Activated T-cell treated with anti-CD3 and anti-CD28 coated beads, Interleukin-2, amount 50 U/mL, for 24 hours (primary cell): ENCODE measurements at regions not wholly inside any gene's neighbourhood (a gene's known extent, or its start where the extent isn't known, plus 50 kb on each side); places are given as distances from the start of the nearest gene placed in this dataset.

Source experiments
- DNase-seq: peaks from one replicate; pipeline ENCODE4 v3.0.0-alpha.2; 2020
- H3K27ac Mint-ChIP-seq: 2 replicates; pipeline ENCODE4 v1.8.0; 2020; ENCODE audit warnings: mild to moderate bottlenecking, mixed read lengths
- H3K27me3 Mint-ChIP-seq: 2 replicates; pipeline ENCODE4 v1.8.0; 2020; ENCODE audit warnings: mixed read lengths
- H3K36me3 Mint-ChIP-seq: 2 replicates; pipeline ENCODE4 v1.8.0; 2020; ENCODE audit warnings: low read depth, mixed read lengths
- H3K4me1 Mint-ChIP-seq: 2 replicates; pipeline ENCODE4 v1.8.0; 2020; ENCODE audit warnings: low read depth, mixed read lengths
- H3K4me3 Mint-ChIP-seq: 2 replicates; pipeline ENCODE4 v1.8.0; 2020; ENCODE audit warnings: mild to moderate bottlenecking, moderate library complexity, mixed read lengths
- H3K9me3 Mint-ChIP-seq: 2 replicates; pipeline ENCODE4 v1.8.0; 2020; ENCODE audit warnings: mixed read lengths

DNA sequence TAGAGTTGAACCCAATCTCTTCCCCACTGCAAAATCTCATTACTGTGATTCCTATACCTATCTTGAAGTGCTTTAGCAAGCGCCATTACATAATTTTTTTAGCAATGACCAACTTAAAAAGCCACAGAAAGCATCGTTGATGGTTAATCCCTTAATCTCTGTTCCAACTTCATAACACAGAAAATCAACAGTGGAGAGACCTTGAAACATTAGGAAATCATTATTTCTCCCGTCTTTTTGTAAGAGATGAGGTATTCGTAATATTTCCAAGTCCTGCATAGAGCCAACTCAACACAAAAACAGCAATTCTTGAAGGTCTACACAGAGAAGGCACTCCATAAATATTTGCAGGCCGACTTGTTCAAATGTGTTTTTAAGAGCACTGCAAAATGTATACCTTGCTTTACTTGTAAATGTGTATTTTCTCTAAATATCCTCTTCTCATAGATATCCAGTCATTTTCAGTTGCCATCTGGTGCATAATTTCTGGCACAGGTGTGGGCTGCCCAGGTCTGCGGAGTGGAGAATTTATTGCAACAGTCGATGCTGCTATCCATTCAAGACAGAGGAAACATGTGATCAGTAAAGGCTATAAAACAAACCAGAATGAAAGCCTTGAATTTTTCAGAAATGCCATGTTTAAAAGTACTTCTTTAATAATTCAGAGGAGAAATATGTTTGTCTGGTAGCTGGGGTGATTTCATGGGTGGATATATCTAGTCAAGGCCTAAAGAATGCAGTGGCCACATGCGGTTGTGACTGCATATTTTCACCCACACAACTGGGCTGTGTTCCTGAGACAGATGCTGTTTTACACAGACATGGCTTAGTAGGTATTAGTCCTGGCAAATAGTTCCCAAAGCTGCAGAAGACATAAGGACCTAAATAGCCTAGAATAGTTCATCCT, 234.3 kb upstream of the STARD13 start:
- no peak for DNase-seq
- Mint-ChIP-seq H3K27me3 (no peaks in the 10 kb centered on the region), H3K36me3 (no peaks in the 10 kb centered on the region), H3K27ac (peak overlapping the region; percentile 14), H3K4me3 (no peak overlapping the region), H3K9me3 (no peaks in the 10 kb centered on the region), H3K4me1 (no peaks in the 10 kb centered on the region)

DNA sequence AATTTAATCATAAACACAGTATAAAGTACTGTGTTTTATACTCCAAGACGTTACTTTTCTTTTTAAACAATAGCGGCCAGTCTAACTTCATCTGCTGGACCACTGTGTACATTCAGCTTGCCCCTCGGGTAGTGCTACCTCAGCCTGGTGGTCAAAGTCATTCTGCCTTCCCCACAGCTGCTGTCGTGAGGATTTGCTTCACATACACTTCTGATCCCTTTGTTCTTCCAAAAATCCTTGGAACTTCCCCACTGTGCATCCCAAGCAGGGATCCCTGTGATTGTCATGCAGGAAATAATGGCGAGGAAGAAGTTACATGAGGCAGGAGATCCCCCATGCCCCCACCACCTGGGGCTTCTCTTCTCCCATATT, 234.9 kb upstream of the STARD13 start:
- Mint-ChIP-seq H3K27me3 (no peaks in the 10 kb centered on the region), H3K4me3 (no peak overlapping the region), H3K27ac (no peak overlapping the region), H3K4me1 (no peaks in the 10 kb centered on the region), H3K9me3 (no peaks in the 10 kb centered on the region), H3K36me3 (no peaks in the 10 kb centered on the region)
- no peak for DNase-seq

DNA sequence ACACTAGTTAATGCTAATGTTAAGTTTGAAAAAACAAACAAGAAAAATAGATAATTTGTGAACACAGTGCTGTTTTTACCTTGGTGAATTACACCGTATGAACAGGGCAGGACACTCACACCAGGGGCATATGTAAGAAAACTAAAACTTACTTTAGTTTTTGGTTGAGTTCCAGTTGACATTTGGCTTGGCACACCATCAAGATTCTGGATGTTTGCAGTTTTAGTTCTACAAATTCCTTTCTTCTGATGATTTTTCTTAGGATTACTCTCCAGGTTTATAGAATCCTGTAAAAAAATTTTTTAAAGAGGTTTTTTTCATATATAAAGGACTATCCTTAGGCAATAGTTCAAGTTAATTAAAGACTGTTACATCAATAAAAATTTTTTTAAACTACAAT, 238.5 kb upstream of the STARD13 start:
- peaks cover 8% of the 10 kb centered on the region for H3K4me1 Mint-ChIP-seq
- peaks cover 2% of the 10 kb centered on the region for H3K27me3 Mint-ChIP-seq
- H3K9me3 Mint-ChIP-seq, result no peaks in the 10 kb centered on the region
- H3K36me3 Mint-ChIP-seq, result no peaks in the 10 kb centered on the region
- no peak for DNase-seq
- no peak overlapping the region for H3K27ac Mint-ChIP-seq
- no peak overlapping the region for H3K4me3 Mint-ChIP-seq

DNA sequence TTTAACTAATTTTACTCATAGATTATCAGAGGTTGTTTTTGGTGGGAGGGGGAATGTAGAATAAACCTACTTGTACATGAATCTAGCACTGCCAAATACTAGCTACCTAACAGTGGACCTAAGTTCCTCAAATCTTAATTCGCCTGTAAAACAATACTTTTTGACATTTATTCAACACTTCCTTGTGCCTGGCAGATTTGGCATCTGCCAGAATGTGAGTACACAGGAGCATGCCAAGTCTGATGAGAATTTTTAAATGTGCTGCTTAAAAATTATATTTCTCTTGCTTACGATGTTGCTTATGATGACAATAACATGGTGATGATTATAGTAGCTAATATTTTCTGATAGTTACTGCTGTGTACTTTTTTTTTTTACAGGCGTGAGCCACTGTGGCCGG, 240.2 kb upstream of the STARD13 start:
- H3K27ac Mint-ChIP-seq, result no peak overlapping the region
- DNase-seq, result no peak
- no peaks in the 10 kb centered on the region for H3K36me3 Mint-ChIP-seq
- H3K27me3 Mint-ChIP-seq, result peaks cover 12% of the 10 kb centered on the region
- no peak overlapping the region for H3K4me3 Mint-ChIP-seq
- peaks cover 4% of the 10 kb centered on the region for H3K9me3 Mint-ChIP-seq
- peaks cover 8% of the 10 kb centered on the region for H3K4me1 Mint-ChIP-seq

DNA sequence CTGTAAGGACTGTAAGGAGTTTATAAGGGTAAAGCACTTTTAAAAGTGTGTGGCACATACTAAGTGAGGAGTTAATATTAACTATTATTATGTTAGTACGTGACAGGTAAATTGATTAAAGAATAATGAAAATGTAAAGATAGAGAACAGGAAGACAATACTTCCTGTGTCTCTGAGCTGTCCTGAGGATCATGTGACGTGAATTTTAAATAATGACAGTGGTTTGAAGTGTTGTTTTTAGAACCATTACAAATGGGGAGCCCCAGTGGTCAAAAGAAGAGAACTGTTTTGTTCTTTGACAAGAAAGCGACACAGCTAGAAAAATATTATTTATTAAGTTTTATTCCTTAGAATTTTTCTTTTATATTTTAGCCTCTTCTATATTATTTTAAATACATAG, 241.2 kb upstream of the STARD13 start:
- H3K4me1 Mint-ChIP-seq, result peaks cover 13% of the 10 kb centered on the region

DNA sequence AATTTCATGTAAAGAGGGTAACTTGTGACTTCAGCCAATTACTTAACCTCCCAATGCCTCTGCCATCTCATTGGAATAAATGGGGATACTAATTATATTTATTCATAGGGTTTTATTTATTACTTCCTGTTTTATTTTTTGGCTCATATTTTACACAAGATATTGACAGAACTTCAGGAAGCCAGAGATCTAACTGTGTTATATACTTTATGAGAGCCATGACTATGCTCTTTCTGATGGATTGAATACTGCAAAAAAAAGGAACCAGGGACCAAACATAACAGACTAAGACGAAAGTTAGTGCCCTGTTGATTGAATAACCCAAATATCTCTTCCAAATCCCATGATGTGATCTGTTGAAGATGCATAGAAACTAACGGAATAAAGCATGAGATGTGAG, 243.3 kb upstream of the STARD13 start:
- DNase-seq, result no peak
- Mint-ChIP-seq H3K4me3 (no peak overlapping the region), H3K36me3 (no peaks in the 10 kb centered on the region), H3K4me1 (peaks cover 20% of the 10 kb centered on the region), H3K27me3 (peaks cover 12% of the 10 kb centered on the region), H3K27ac (no peak overlapping the region), H3K9me3 (peaks cover 9% of the 10 kb centered on the region)

More for the DNA sequence above, 241.2 kb upstream of the STARD13 start:
- Mint-ChIP-seq H3K27ac (peak overlapping the region; percentile 15), H3K9me3 (peaks cover 9% of the 10 kb centered on the region), H3K27me3 (peaks cover 12% of the 10 kb centered on the region), H3K36me3 (no peaks in the 10 kb centered on the region), H3K4me3 (no peak overlapping the region)
- no peak for DNase-seq

DNA sequence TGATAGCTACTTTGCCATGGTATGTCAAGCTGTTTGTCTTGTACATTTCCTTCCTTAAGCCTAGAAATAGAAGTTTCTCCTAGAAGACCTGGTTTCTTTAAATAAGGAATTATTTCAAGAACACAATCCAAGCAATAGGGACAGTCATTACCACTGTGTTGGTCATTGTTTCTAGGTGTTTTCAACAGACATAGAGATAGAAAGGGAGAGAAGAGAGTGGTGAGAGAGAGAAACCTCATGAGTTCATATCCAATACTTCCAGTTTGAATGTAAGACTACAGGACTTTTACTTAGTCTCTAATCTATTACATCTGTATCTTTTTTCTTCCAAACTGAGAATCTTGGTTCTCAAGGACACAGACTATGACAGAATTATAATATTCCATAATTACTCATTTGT, 245.9 kb upstream of the STARD13 start:
- no peak for DNase-seq
- no peak overlapping the region for H3K27ac Mint-ChIP-seq
- no peak overlapping the region for H3K4me3 Mint-ChIP-seq
- H3K36me3 Mint-ChIP-seq, result no peaks in the 10 kb centered on the region
- peaks cover 30% of the 10 kb centered on the region for H3K4me1 Mint-ChIP-seq
- peaks cover 9% of the 10 kb centered on the region for H3K9me3 Mint-ChIP-seq
- H3K27me3 Mint-ChIP-seq, result peaks cover 12% of the 10 kb centered on the region

DNA sequence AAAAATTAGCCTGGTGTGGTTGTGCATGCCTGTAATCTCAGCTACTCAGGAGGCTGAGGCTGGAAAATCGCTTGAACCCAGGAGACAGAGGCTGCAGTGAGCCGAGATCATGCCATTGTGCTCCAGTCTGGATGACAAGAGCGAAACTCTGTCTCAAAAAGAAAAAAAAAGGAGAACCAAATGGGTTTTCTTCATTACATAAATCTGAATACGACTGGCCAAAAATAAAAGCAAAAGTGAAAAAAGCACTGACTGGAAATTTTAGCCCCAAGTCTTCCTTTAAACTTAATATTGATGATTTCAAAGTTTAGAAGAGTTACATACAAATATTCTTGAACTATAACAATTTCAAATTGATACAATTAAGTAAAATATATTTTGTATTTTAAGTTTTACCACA, 249.5 kb upstream of the STARD13 start:
- Mint-ChIP-seq H3K27me3 (peaks cover 2% of the 10 kb centered on the region), H3K36me3 (no peaks in the 10 kb centered on the region), H3K9me3 (peaks cover 9% of the 10 kb centered on the region), H3K4me1 (peaks cover 33% of the 10 kb centered on the region), H3K27ac (peak overlapping the region; percentile 22), H3K4me3 (no peak overlapping the region)
- DNase-seq, result no peak

DNA sequence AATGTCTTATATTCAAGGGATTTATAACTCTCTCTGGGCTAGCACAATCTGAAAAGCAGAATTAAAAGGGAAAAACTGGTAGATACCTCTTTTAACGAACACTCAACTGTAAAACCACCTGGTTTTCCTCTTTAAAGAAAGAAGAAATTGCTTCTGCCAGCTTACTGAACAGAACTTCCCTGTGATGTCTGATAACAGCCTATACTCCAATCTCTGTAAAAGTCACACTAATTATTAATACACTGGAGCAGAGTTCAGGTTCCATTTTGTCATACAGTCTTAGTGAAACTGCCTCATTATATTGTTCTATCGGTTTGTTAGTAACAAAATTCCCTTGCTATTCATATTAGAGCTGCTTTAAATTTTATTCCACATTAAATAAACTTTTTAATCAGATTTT, 251.0 kb upstream of the STARD13 start:
- Mint-ChIP-seq H3K9me3 (no peaks in the 10 kb centered on the region), H3K36me3 (no peaks in the 10 kb centered on the region), H3K4me3 (no peak overlapping the region), H3K27ac (no peak overlapping the region), H3K4me1 (peaks cover 42% of the 10 kb centered on the region), H3K27me3 (no peaks in the 10 kb centered on the region)
- no peak for DNase-seq

DNA sequence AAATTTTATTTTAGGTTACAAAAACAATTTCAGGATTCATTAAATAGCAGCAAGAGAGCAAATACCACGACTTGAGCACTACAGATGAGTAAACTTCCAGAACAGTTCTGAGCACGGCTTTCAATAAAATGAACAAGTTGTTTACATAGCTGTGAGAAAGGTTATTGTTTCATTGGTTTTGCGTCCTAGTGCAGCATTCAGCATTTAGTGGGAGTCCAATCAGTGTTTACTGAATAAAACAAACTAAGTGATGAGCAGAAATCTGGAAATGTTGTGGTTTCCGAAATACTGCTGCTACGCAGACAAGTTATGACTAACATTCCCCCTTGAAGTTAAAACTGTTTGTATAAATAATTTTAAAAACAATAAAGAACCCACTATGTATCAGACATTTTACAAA, 251.5 kb upstream of the STARD13 start:
- Mint-ChIP-seq H3K27me3 (no peaks in the 10 kb centered on the region), H3K36me3 (peaks cover 2% of the 10 kb centered on the region), H3K27ac (no peak overlapping the region), H3K9me3 (no peaks in the 10 kb centered on the region), H3K4me3 (no peak overlapping the region), H3K4me1 (peaks cover 46% of the 10 kb centered on the region)
- DNase-seq, result no peak

DNA sequence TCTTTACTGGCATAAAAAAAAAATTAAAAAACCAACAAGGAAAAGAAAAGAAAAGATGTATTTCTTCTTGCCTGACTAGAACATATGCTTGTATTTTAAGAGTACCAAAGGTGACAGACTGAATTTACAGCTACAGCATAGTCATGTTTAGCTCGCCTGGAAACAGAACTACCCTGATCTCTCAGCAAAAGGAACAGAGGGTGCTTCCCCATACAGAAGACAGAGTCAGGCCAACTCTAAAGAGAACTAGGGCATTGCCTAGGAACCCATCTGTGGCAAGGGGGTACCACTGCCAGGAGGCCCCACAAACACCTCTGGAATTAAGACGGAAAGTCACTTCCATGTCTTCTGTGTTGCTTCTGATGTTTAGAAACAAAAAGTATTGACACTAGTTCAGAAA, 252.1 kb upstream of the STARD13 start:
- Mint-ChIP-seq H3K4me3 (no peak overlapping the region), H3K27me3 (no peaks in the 10 kb centered on the region), H3K4me1 (peaks cover 49% of the 10 kb centered on the region), H3K36me3 (peaks cover 3% of the 10 kb centered on the region), H3K9me3 (no peaks in the 10 kb centered on the region), H3K27ac (peak overlapping the region; percentile 35)
- no peak for DNase-seq

DNA sequence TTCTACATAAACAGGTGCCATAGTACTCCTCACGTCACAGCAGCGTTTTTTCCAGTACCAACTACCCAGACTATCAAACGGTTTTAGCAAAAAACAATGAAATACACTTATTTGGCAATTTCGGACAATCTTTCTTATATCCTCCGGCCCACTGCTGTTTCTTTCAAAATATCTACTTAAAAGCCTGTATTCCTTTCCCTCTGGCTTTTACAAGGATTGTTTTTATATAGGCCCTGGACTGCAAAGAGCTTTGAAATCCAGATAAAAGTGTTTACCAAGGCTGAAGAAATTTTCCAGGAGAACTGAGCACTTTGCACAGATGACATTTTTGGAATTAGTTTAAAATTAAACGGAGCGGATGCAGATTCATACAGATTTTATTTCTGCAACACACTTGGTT, 255.9 kb upstream of the STARD13 start:
- H3K4me1 Mint-ChIP-seq, result peaks cover 53% of the 10 kb centered on the region
- peak overlapping the region; percentile 82 for H3K4me3 Mint-ChIP-seq
- no peaks in the 10 kb centered on the region for H3K9me3 Mint-ChIP-seq
- H3K36me3 Mint-ChIP-seq, result peaks cover 7% of the 10 kb centered on the region
- DNase-seq, result no peak
- peak overlapping the region; percentile 99 for H3K27ac Mint-ChIP-seq
- H3K27me3 Mint-ChIP-seq, result no peaks in the 10 kb centered on the region

DNA sequence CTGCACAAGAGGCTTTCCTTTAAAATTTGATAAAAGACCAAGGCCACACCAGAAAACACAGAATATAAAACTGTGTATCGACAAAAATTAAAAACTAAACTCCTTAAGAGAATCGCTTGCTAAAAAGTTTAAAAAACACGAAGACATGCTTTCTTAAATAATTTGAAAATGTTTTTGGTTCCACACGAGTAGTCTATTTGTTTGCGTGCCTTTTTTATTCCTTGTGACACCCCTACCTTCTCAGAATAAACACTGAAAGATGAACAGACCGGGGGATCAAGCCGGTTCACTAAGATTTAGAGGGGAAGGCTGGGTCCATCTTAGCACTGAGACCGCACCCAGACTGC, 256.4 kb upstream of the STARD13 start:
- no peak for DNase-seq

DNA sequence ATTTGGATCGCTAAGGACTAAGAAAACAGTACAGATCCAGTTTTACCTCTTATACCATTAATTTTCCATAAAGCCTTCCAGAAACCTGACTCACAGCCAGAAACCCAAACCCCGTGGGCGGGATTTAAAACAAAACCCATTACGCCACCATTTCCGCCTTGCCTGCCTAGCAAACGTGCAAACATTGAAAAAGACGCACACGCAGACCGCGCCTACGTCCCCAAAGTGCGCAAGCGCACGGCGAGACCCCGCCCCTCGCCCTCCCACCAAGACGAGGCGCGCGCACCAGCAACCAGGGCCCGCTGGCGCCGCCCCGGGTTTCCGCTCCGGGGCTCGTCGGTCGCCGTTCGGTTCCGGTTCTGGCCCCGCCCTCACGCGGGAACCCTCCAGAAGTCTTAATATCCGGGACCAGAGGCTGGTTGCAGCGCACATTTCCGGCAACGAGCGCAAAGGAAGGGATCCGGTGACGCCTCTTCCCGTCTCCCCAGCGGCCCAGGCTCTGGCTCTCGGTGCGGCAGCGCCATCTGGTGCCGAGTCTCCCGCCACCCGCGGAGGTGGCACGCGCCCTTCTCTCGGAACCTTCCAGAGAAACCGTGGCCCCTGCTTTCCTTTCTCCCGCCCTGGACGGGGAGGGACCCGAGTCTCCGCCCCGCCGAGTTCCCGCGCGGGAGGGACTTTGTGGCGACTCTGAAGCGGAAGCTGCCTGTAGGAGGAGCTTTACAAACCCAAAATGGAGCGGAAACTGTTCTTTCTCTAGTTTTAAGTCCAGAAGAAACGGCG, 256.9 kb upstream of the STARD13 start:
- H3K4me1 Mint-ChIP-seq, result peaks cover 55% of the 10 kb centered on the region
- H3K27ac Mint-ChIP-seq, result peak overlapping the region; percentile 99

More for the DNA sequence above, 256.4 kb upstream of the STARD13 start:
- peaks cover 51% of the 10 kb centered on the region for H3K4me1 Mint-ChIP-seq
- peak overlapping the region; percentile 82 for H3K4me3 Mint-ChIP-seq
- peak overlapping the region; percentile 99 for H3K27ac Mint-ChIP-seq
- H3K27me3 Mint-ChIP-seq, result no peaks in the 10 kb centered on the region
- peaks cover 7% of the 10 kb centered on the region for H3K36me3 Mint-ChIP-seq
- no peaks in the 10 kb centered on the region for H3K9me3 Mint-ChIP-seq

DNA sequence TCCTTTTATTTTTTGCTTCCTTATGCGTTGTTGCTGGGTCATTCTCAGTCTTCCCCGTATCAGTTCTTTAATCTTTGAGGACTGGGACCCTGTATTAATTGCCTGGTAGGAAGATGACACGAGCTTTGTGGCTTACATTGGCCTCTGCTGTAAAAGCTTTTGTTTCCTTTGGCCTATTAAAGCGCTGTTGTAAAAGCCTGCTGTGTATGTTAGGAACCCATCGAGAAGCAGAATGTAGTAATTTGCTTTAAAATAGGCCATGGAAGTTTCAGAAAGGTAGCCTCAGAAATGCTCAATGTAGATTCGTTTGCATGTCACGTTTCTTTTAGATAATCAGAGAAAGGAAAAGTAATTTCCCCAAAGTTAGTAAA, 257.5 kb upstream of the STARD13 start:
- Mint-ChIP-seq H3K9me3 (no peaks in the 10 kb centered on the region), H3K36me3 (peaks cover 7% of the 10 kb centered on the region), H3K27ac (peak overlapping the region; percentile 99), H3K4me1 (peaks cover 52% of the 10 kb centered on the region), H3K4me3 (peak overlapping the region; percentile 82), H3K27me3 (no peaks in the 10 kb centered on the region)
- DNase-seq, result no peak

More for the DNA sequence above, 256.9 kb upstream of the STARD13 start:
- Mint-ChIP-seq H3K36me3 (peaks cover 7% of the 10 kb centered on the region), H3K4me3 (peak overlapping the region; percentile 82), H3K27me3 (no peaks in the 10 kb centered on the region), H3K9me3 (no peaks in the 10 kb centered on the region)
- peak; percentile 99 for DNase-seq
